Neuronal stem cell (in vitro differentiated cells): ENCODE measurements at regions not wholly inside any gene's neighbourhood (a gene's known extent, or its start where the extent isn't known, plus 50 kb on each side); places are given as distances from the start of the nearest gene placed in this dataset.

ENCODE experiments used
- DNase-seq: peaks from one replicate; pipeline ENCODE4 v3.0.0-alpha.2; 2013; ENCODE audit warnings: low spot score
- H2AFZ ChIP-seq: one replicate; pipeline ENCODE4 v1.6.1; 2013; ENCODE audit warnings: mild to moderate bottlenecking, low read length, inconsistent platforms
- H2AK5ac ChIP-seq: 2 replicates; pipeline ENCODE4 v1.6.1; 2013; ENCODE audit warnings: low read depth, mild to moderate bottlenecking, inconsistent platforms, low read length, moderate library complexity, mixed read lengths
- H2BK120ac ChIP-seq: 2 replicates; pipeline ENCODE4 v1.6.1; 2013; ENCODE audit warnings: low read depth, mild to moderate bottlenecking, inconsistent platforms, low read length, moderate library complexity, mixed read lengths
- H2BK12ac ChIP-seq: one replicate; pipeline ENCODE4 v1.6.1; 2013; ENCODE audit warnings: low read length, inconsistent platforms
- H2BK15ac ChIP-seq: 2 replicates; pipeline ENCODE4 v1.6.1; 2013; ENCODE audit warnings: mild to moderate bottlenecking, low read length, inconsistent platforms, mixed read lengths
- H2BK5ac ChIP-seq: one replicate; pipeline ENCODE4 v1.6.1; 2013; ENCODE audit warnings: inconsistent platforms, mild to moderate bottlenecking, low read length, moderate library complexity
- H3K14ac ChIP-seq: one replicate; pipeline ENCODE4 v1.6.1; 2013; ENCODE audit warnings: low read length, inconsistent platforms
- H3K18ac ChIP-seq: 2 replicates; pipeline ENCODE4 v1.6.1; 2013; ENCODE audit warnings: low read length, inconsistent platforms
- H3K23ac ChIP-seq: 2 replicates; pipeline ENCODE4 v1.6.1; 2013; ENCODE audit warnings: low read depth, mild to moderate bottlenecking, mixed read lengths, low read length, inconsistent platforms; ENCODE audit not compliant: poor library complexity
- H3K27ac ChIP-seq: replicated peaks from 3 replicates; pipeline ENCODE4 v1.5.1; 2013; ENCODE audit warnings: low read length, inconsistent platforms
- H3K27me3 ChIP-seq, 3 experiments: 2 replicates each; pipeline ENCODE4 v1.6.1; 2013; ENCODE audit warnings: low read length in 3 of 3, mild to moderate bottlenecking in 2 of 3, inconsistent platforms in 1 of 3, low read depth in 1 of 3, mixed read lengths in 1 of 3, moderate library complexity in 1 of 3; ENCODE audit not compliant: control insufficient read depth in 3 of 3, insufficient read depth in 3 of 3
- H3K36me3 ChIP-seq, 2 donors: replicated peaks in 1 of 2; 2 replicates each; pipeline ENCODE4 v1.6.1; 2013; ENCODE audit warnings: low read length in 2 of 2; ENCODE audit not compliant: control insufficient read depth in 2 of 2, insufficient read depth in 2 of 2
- H3K4ac ChIP-seq: 2 replicates; pipeline ENCODE4 v1.6.1; 2013; ENCODE audit warnings: inconsistent platforms, mild to moderate bottlenecking, low read length, moderate library complexity
- H3K4me1 ChIP-seq, 2 donors: 1 replicate in 1 of 2; 2 replicates in 1 of 2; pipeline ENCODE4 v1.6.1; 2013; ENCODE audit warnings: low read length in 2 of 2, low read depth in 1 of 2; ENCODE audit not compliant: control insufficient read depth in 2 of 2, insufficient read depth in 1 of 2
- H3K4me2 ChIP-seq: one replicate; pipeline ENCODE4 v1.6.1; 2013; ENCODE audit warnings: mild to moderate bottlenecking, low read length, inconsistent platforms; ENCODE audit not compliant: insufficient read depth, poor library complexity, severe bottlenecking
- H3K4me3 ChIP-seq, 2 donors: 2 replicates each; pipeline ENCODE4 v1.5.1; 2013; ENCODE audit warnings: low read length in 2 of 2, mild to moderate bottlenecking in 2 of 2, inconsistent platforms in 1 of 2, moderate library complexity in 1 of 2
- H3K79me1 ChIP-seq: one replicate; pipeline ENCODE4 v1.6.1; 2013; ENCODE audit warnings: low read depth, mild to moderate bottlenecking, inconsistent platforms, low read length, moderate library complexity
- H3K9ac ChIP-seq: one replicate; pipeline ENCODE4 v1.6.1; 2013; ENCODE audit warnings: mild to moderate bottlenecking, low read depth, low read length, inconsistent platforms; ENCODE audit not compliant: poor library complexity
- H3K9me3 ChIP-seq, 2 donors: replicated peaks in 1 of 2; 2 replicates each; pipeline versions ENCODE3 to v1.6.1; 2013; ENCODE audit warnings: low read length in 2 of 2, mild to moderate bottlenecking in 2 of 2, inconsistent platforms in 1 of 2, low read depth in 1 of 2, mixed read lengths in 1 of 2, moderate library complexity in 1 of 2; ENCODE audit not compliant: control insufficient read depth in 2 of 2, insufficient read depth in 1 of 2
- H4K8ac ChIP-seq: one replicate; pipeline ENCODE4 v1.6.1; 2013; ENCODE audit warnings: low read depth, mild to moderate bottlenecking, inconsistent platforms, low read length, moderate library complexity
- H4K91ac ChIP-seq: one replicate; pipeline ENCODE4 v1.6.1; 2013; ENCODE audit warnings: low read length, low read depth, mild to moderate bottlenecking, inconsistent platforms; ENCODE audit not compliant: poor library complexity
- WGBS, 2 donors: extraction: QIAGEN DNeasy Blood & Tissue Kit; methylation state at CpG; one replicate each; pipeline ENCODE4 v1.1.7; 2013; ENCODE audit warnings: missing lambda C conversion rate in 2 of 2, mixed read lengths in 1 of 2; ENCODE audit not compliant: insufficient read length in 2 of 2, insufficient replicate concordance in 1 of 2; ENCODE audit errors: extremely low coverage in 2 of 2; 5-methylcytosine and 5-hydroxymethylcytosine counted together

GRCh38 chr1:9419369-9420041 lies 119.8 kb upstream of the SLC25A33 start:
- DNase-seq, result no peak
- Histone ChIP-seq H3K4me1 (no peaks in the 10 kb centered on the region), H2BK120ac (no peak overlapping the region), H3K4ac (no peak overlapping the region), H3K14ac (no peak overlapping the region), H2BK15ac (no peak overlapping the region), H3K9ac (no peak overlapping the region), H2BK12ac (no peak overlapping the region), H4K8ac (no peak overlapping the region), H3K4me2 (no peak overlapping the region), H2BK5ac (no peak overlapping the region), H3K27me3 (peaks cover 0 to 18% (median 0%) of the 10 kb centered on the region in 3 experiments), H2AK5ac (no peak overlapping the region), H3K9me3 (no peaks in the 10 kb centered on the region), H4K91ac (no peak overlapping the region), H3K36me3 (no peaks in the 10 kb centered on the region), H3K18ac (no peak overlapping the region), H3K23ac (no peak overlapping the region), H2AFZ (no peak overlapping the region), H3K27ac (no peak overlapping the region), H3K79me1 (no peaks in the 10 kb centered on the region), H3K4me3 (no peak overlapping the region)
- no CpG with 5 or more reads among the region's 8 CpGs for WGBS, 2 donors

GRCh38 chr1:9420835-9421532 lies 118.3 kb upstream of the SLC25A33 start:
- Histone ChIP-seq H4K8ac (no peak overlapping the region), H2BK12ac (no peak overlapping the region), H3K4me3 (no peak overlapping the region), H3K27me3 (peaks cover 0 to 18% (median 0%) of the 10 kb centered on the region in 3 experiments), H3K4ac (no peak overlapping the region), H3K9me3 (no peaks in the 10 kb centered on the region), H3K18ac (no peak overlapping the region), H2BK15ac (no peak overlapping the region), H3K4me1 (no peaks in the 10 kb centered on the region), H3K79me1 (no peaks in the 10 kb centered on the region), H3K36me3 (no peaks in the 10 kb centered on the region), H2BK5ac (no peak overlapping the region), H3K9ac (no peak overlapping the region), H3K4me2 (no peak overlapping the region), H3K23ac (no peak overlapping the region), H4K91ac (no peak overlapping the region), H2AFZ (no peak overlapping the region), H2BK120ac (no peak overlapping the region), H3K27ac (no peak overlapping the region), H3K14ac (no peak overlapping the region), H2AK5ac (no peak overlapping the region)
- DNase-seq, result no peak
- WGBS, 2 donors, result no CpG with 5 or more reads among the region's 5 CpGs

- Histone ChIP-seq H2BK12ac (no peak overlapping the region), H2AFZ (no peak overlapping the region), H2BK5ac (no peak overlapping the region), H3K14ac (no peak overlapping the region), H3K4me2 (no peak overlapping the region), H3K4me1 (no peaks in the 10 kb centered on the region), H4K91ac (no peak overlapping the region), H3K18ac (no peak overlapping the region), H2BK120ac (no peak overlapping the region), H4K8ac (no peak overlapping the region), H3K9ac (no peak overlapping the region), H3K4ac (no peak overlapping the region), H3K4me3 (no peak overlapping the region), H3K79me1 (no peaks in the 10 kb centered on the region), H3K27ac (no peak overlapping the region), H2BK15ac (no peak overlapping the region), H3K23ac (no peak overlapping the region), H3K9me3 (no peaks in the 10 kb centered on the region), H2AK5ac (no peak overlapping the region), H3K27me3 (peaks cover 0 to 18% (median 0%) of the 10 kb centered on the region in 3 experiments), H3K36me3 (no peaks in the 10 kb centered on the region)
- WGBS, 2 donors, result no CpG with 5 or more reads among the region's 5 CpGs
- no peak for DNase-seq
Observed at GRCh38 chr1:9421533-9421873, 117.8 kb upstream of the SLC25A33 start.

- H3K4me2 ChIP-seq, result no peak overlapping the region
- H3K4me1 ChIP-seq, result no peaks in the 10 kb centered on the region
- no peak for DNase-seq
- no peak overlapping the region for H3K27ac ChIP-seq
- peak overlapping the region; percentile 46 for H2BK12ac ChIP-seq
- H2AFZ ChIP-seq, result no peak overlapping the region
- no peak overlapping the region for H2BK120ac ChIP-seq
- H3K27me3 ChIP-seq, result peaks cover 0 to 18% (median 0%) of the 10 kb centered on the region in 3 experiments
- no peak overlapping the region for H3K4ac ChIP-seq
- no peaks in the 10 kb centered on the region for H3K36me3 ChIP-seq
- H3K18ac ChIP-seq, result no peak overlapping the region
- H4K8ac ChIP-seq, result no peak overlapping the region
- no peak overlapping the region for H3K14ac ChIP-seq
- no peak overlapping the region for H2BK5ac ChIP-seq
- no peaks in the 10 kb centered on the region for H3K79me1 ChIP-seq
- WGBS, 2 donors, result no CpG with 5 or more reads among the region's 14 CpGs
- H3K9ac ChIP-seq, result no peak overlapping the region
- no peak overlapping the region for H2BK15ac ChIP-seq
- H3K23ac ChIP-seq, result no peak overlapping the region
- peak overlapping the region; percentile 32 for H2AK5ac ChIP-seq
- no peak overlapping the region for H3K4me3 ChIP-seq
- H4K91ac ChIP-seq, result no peak overlapping the region
- H3K9me3 ChIP-seq, result no peaks in the 10 kb centered on the region
Observed at GRCh38 chr1:9422321-9422720, 116.9 kb upstream of the SLC25A33 start.
